C4-2B (cell line): ENCODE measurements at regions not wholly inside any gene's neighbourhood (a gene's known extent, or its start where the extent isn't known, plus 50 kb on each side); places are given as distances from the start of the nearest gene placed in this dataset.

ENCODE experiments used
- CTCF ChIP-seq: fragments of 450-650 bp; conservative IDR thresholded peaks from 2 replicates; pipeline ENCODE4 v1.5.1; 2017; ENCODE audit warnings: mild to moderate bottlenecking
- ZFX ChIP-seq: fragments of 450-650 bp; IDR thresholded peaks from 2 replicates; pipeline ENCODE4 v1.6.1; 2017

- no peak for TF ChIP-seq CTCF
- no peak for TF ChIP-seq ZFX
Observed at GRCh38 chr18:75869162-75869561, 441.7 kb upstream of the SMIM21 start.
